8988T (cell line): ENCODE measurements at regions not wholly inside any gene's neighbourhood (a gene's known extent, or its start where the extent isn't known, plus 50 kb on each side); places are given as distances from the start of the nearest gene placed in this dataset.

Experiments
- DNase-seq: peaks from one replicate; pipeline ENCODE4 v3.0.0; 2011

DNA sequence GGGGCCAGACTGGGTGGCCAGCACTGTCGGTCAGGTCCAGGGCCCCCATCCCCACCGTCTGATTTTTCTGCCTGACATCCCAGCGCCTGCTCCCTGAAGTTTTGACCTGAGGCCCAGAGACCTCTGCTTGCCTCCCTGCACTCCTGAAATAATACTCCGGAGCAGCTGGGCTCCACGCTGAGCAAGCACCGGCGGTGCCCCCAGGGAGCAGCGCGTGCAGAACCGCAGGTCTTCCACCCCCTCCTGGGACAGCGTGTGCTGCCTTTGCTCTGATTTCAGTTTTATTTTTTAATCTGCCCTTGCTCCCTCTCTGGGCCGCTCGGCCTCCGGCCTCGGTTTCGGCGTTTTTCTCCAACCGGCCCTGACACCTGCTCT, 132.4 kb upstream of the GSE1 start:
- DNase-seq, result no peak

DNA sequence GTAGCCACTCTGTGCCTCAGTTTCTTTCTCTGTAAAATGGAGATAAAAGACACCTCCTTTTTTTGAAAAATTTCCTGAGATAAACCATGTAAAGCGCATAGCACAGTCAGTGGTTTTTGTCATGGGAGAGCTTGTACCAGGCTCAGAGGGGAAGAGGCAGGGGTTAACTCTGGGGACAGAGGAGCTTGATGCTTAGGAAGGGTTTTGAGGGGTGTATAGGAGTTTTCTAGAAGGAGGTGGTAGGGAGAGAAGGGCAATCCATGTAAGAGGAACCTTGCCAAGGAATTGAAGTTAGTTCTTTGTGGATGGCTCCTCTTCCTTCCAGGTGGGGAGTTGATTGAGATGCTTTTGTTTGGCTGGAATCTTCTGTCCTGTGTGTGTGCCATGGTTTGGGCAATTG, 131.9 kb upstream of the GSE1 start:
- no peak for DNase-seq

DNA sequence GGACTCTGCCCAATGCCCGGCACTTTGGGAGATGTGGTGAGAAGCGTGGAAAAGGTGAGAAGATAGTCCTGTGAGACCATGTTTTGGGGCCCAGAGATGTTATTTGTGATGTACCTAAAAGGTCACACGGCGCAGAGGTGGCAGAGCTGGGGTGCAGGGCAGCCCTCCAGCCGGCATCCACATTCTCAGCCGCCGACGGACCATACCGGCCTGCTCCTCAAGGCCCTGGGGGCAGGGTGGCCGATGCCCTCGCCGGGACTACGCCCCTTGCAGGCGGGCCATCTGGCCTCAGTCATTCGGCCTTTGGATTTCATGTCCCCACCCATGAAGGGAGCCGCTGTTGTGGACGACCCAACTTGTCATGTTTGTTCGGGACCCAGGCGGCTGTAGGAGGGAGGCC, 131.4 kb upstream of the GSE1 start:
- DNase-seq, result no peak

DNA sequence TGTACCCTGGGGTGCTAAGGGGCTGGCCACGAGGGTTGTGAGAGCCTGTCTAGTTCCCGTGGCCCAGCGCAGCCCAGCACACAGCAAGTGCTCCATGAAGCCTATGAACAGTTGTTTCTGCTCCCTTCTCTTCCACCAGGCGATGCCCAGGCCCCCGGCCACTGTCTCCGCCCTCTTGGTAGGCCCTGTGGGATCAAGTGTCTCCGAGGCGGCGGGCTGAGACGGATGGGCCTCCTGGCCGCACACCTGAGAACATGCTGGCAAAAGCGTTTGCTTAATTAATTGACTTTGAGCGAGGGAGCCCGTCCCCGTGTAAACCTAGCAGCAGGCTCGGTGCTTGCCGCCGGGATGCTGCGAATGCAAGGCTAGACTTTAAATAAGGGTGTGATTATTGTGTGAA, 129.7 kb upstream of the GSE1 start:
- DNase-seq, result no peak

DNA sequence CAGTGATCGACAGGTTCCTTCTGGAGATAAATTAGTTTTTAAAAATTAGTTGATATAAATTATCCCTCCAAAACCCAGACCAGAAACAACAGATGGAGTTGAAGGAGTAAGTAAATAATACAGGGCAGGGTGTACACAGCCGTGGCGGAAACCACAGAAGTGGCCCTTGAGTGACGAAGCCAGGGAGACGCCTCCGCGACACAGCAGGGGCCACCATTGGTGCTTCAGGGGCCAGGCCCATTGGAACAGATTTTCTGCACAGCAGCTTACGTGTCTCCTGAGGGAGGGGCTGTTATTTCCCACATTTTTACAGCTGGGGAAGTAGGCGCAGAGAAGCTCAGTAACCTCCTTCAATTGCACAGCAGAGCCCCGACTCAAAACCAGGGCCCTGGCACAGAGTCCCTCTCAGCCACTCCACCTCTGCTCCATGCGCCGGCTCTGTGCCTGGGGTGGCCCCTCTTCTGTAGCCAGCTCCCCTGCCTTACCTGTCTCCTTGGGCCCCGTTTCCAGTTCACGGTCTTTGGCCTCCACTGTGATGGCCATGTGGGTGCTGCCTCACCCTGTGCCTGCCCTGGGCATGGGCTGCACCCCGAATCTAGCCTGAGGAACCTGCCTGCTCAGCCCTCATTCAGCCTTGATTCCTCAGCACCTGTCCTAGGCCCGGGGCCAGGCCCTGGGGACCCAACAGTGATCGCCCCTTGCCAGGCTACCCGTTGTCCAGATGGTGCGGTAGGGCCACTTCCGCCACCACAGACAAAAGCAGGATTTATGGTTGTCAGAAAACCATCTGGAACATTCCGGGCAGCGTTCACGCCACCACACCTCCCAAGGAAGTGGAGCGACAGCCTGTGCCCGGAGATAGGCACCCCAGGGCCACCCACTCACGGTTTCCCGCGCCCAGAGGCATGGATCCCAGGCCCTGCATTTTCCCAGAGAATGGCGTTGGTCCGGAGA, 128.5 kb upstream of the GSE1 start:
- no peak for DNase-seq

DNA sequence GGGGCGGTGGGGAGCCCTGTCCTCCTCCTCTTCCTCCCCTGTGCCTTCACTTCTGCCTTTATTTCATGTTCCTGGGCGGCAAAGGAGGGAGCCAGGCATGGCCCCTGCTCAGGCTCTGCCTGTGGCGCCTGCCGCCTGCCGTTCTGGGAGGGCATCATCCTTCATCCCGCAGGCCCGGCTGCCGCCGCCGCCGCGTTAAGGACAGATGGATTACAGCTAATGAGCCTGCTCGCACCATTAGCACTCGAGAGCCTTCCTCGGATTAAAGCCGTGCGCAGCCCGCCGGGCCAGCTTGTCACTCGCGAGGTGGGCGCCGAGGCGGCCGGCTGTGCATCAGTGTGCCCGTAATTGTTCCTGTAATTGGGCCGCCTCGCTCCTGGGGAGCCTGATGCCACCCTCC, 127.7 kb upstream of the GSE1 start:
- no peak for DNase-seq

DNA sequence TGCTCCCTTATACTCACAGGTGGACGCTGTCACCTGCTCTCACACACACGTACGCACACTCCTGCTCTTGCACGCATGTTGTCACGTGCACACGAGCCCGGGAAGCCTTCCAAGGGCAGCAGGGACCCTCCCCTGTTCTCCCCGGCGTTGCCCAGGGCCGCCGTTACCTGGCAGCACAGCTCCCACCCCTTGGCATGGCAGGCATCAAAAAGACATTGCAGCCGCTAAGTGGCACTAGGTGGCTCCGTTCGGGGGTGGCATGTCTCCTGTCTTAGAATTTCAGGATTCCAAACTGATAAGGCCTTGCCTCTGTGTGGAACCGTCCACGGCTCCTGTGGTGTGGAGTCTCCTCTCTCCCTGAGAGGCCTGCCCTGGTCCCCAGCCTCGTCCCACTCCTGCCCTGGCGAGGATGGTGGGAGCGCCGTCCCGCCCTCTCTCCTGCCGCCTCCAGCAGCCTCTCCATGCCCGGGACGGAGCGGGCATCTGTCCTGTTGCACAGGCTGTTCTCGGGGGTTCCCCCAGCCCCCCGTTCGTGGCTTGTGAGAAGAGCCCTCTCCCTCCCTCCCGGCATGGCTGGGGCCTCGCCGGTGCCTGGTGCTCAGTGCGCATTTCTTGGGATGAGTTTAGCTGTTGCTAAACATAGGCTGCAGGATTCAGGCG, 126.7 kb upstream of the GSE1 start:
- DNase-seq, result no peak

DNA sequence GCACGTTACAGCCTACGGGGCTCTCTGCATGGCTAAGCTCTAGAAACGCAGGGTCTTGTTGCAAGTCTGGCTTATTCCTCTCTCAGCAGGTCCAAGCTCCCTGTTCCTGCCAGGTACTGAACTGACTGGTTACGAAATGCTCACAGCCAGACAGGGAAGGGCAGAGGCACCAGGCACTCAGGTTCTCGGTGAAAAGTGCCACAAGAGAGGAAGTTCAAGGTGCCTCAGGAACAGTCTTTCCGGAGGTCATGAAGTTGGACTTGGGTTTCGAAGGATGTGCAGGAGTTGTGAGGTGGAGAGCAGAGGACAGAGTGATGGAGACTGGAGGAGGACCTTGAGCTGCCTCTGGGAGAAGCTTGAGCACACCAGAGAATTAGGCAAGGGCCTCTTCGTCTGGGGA, 124.7 kb upstream of the GSE1 start:
- no peak for DNase-seq

DNA sequence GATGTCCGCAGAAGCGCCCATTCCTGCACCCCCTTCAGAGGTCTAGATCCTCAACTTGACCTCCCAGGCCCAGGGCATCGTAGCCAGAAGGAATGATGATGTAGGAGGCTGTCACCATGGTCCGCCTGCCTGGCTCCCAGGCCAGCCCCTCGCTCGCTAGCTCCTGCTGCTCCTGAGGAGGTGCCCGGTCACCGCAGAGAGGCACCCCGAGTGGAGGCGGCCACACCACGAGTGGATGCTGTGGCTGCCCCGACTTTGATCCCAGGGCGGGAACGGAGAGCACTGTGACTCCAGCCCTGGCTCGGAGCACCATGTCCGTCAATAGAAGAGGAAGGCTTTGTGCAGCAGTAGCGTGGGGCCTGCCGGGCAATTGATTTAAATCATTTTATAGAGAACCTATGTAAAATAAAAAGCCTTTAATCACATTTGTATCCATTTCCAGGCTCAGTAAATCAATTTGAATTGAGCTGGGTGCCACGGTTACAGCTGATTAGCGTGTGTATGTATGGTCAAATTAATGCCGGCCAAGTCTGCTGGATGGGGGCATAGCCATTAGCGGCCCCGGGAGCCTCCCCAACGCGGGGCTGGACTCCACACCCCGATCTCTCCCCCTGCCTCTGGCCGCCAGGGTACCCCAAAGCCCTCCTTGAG, 122.6 kb upstream of the GSE1 start:
- DNase-seq, result no peak

DNA sequence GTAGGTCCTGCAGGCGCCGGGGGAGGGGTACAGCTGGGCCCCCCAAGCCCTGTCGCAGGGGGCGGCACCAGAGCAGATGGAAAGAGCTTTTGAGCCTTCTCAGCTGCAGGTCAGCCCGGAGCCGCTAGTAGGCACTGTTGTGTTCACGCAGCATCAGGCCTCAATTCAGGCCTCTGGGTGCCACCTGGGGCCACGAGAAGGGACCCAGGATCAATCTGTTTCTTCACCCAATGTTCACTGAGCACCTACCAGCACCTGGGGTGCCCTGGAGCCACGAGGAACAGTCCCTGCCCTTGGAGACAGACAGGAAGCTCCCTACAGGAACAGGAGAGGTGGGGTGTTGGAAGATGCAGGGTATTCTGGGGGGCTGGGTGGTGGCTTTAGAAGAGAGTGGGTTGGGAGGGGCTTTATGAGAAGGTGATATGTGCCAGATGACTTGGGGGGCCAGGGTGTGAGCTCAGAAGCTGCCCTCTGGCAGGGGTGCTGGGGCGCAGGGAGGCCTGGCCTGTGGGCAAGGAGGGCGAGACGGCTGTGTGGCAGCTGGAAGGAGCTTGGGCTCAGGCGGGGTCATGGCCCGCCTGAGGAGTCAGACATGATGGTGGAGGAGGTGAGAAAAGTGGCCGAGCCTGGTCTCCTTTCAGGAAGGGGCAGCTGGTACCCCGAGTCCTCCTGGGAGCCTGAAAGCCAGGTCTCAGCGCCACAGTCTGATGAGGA, 121.9 kb upstream of the GSE1 start:
- peak; percentile 88 for DNase-seq

DNA sequence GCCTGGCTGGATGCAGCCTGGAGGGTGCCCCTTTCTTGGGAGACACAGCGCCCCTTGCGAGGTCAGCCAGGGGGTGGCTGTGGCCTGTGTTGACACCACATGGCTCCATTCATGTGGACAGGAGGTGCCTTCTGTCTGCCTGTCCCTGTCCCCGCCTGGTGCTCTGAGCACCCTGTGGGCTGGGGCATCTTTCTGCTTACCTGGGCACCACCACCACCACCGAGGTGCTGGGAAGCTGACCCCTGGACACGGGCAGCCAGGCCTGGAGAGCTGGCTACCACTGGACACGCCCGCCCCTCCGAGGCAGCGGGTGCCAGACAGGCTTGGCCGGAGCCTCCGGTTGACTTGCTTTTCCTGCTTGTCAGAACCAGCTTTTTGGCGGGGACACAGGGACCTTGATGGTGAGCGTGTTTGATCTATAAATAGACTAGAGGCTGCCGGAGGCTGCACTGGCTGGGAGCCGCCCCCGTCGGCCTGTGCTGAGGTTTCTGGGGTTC, 121.3 kb upstream of the GSE1 start:
- no peak for DNase-seq

DNA sequence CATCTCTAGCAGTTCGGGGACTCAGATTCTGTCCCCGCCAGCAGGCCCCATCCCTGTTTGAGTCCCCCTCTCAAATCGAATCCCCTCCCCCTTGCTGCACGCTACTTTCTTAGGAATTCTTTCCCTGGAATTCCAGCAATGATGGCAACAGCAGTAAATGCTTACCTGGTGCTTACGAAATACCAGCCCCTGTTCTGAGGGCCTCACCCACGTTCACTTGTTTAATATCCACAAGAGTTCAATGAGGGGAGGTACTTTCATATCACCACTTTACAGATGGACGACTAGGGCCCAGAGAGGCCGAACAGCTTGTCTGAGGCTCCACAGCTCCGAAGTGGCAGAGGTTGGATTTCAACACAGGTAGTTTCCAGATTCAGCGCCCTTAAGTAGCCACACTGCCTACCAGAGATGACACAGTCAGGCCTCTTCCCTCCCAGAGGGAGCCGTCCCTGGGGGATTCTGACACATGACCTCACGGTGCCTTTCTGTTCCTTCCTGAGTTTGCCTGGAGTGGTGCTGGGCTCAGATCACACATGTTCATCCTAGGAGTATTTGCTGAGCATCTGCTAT, 120.7 kb upstream of the GSE1 start:
- DNase-seq, result no peak

DNA sequence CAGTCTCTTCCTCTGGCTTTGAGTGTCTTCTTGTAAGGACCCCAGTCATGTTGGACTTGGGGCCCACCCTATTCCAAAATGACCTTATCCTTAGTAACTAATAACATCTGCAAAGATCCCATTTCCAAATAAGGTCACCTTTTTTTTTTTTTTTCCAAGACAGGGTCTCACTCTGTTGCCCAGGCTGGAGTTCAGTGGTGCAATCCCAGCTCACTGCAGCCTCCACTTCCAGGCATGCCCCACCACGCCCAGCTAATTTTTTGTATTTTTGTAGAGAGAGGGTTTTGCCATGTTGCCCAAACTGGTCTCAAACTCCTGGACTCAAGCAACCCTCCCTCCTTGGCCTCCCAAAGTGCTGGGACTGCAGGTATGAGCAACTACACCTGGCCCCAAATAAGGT, 118.8 kb upstream of the GSE1 start:
- no peak for DNase-seq

DNA sequence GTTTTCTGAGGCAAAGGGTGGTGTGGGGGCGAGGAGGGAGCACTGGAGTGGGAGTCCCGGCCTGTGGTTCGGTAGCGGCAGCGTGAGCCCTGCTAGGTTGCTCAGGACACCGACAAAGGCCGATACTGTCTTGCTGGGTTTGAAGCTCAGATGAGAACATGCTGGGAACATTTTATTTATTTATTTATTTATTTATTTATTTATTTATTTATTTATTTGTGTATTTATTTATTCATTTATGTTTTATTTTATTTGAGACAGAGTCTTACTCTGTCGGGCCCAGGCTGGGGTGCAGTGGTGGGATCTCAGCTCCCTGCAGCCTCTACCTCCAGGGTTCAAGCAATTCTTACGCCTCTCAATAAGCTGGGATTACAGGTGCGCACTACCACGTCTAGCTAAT, 117.9 kb upstream of the GSE1 start:
- no peak for DNase-seq

DNA sequence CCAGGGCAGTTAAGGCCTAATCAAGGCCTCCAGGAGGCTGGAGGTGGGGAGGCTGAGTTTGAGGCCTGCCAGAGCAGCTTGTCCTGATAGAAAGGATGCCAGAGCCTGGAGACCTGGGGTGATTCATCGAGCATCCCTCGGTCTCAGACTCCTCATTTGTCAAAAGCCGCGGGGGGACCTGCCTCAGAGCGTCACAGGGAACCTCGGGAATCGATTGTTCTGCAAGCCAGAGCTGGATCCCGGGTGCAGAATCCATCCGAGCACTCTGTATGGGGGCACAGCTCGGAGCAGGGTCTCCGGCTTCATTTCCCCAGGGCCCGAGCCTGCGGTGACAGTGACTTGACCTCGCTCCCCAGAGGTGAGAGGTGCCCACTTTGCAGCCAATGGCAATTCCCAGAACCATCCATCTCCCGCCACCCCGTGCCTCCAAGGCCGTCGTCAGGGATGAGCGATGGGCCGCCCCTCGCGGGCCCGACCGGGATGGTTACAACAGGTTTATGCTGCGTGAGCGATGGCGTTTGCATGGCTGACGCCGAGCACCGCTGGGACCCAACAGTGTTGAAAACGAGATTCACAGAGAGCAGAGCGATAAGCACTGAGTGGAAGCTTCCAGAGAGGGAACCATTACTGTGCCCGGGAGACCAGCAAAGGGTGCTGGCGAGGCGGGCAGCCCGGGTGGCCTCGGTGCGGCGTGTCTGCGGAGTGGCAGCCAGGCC, 117.1 kb upstream of the GSE1 start:
- no peak for DNase-seq

DNA sequence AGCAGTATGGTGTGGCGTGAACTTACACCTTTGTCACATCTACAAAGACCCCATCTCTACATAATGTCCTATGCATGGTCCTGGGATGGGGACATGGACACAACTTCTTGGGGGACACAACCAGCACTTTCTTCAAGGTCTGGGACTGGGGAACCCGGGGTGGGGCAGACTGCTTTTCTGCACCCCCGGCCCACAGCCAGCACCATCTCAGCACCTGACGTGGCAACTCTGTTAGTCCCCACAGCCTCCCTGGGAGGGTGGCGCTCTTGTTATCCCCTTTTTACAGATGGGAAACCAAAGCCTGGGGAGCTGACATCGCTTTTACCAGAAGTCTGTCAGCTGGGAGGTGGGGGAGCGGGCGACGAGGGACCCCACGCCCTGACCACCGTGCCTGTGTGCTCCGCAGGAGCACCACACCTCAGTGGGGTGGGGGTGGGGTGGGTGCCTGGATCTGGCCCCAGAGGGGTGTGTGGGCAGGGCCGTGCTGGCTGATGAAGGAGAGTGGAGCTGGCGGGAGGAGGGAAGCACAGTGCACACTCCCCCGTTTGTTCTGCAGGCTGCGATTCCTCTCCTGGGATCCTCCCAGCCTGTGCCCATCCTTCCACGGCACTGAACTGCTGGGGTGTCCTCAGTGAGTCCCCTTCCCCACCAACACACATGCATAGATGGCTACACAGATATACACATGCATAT, 115.4 kb upstream of the GSE1 start:
- no peak for DNase-seq

DNA sequence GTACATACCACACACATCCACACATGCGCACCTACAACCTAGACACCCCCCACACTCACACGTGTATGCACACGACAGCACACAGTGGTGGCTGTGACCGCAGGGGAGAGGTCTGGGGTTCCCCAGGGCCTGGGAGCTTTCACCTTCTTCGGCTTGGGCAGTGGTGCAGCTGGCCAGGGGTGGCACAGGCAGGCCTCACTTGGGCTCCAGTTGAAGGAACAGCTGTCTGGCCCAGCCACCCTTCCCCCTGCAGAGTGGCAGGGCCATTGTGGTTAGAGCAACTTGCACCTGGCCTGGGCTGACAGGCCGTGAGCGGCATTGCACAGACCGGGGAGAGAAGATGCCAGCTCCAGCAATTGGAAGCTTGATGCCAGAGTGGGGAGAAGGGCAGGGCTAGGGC, 114.5 kb upstream of the GSE1 start:
- DNase-seq, result no peak

DNA sequence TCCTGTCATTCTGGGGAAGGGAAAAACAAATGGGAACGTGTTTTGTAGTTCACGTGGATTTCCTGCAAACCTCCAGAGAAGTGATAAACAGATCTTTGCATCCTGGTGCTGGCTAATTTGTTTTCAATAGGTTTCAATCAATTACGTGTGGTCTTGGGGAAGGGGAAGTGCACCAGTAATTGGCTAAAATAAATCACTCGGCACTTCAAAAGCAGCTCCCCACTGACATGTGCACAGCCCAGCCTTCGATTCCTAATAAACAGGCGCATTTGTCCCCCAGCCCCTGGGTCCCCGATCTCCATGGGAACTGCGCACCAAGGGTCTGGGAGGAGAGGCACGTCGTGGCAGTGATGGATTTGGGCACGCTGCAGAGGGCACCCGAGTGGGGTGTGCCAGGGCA, 112.9 kb upstream of the GSE1 start:
- no peak for DNase-seq

DNA sequence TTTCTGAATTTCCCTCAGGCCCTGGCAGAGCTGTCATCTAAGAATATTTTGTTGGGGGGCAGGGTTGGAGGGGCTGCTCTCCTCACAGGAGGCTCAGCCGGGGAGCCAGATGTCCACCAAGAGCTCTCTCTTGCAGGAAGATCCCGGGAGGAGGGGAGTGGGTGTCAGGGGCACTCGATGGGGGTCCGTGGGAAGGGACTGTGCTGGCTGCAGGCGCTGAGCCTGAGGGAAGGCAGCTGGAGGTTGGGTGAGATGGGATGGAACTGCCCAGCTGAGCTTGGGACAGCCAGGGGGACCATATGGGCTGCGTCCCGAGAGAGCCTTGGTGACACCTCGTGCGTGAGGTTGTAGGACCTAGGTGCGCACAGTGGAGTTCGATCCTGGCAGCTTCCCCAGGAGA, 111.2 kb upstream of the GSE1 start:
- DNase-seq, result no peak

DNA sequence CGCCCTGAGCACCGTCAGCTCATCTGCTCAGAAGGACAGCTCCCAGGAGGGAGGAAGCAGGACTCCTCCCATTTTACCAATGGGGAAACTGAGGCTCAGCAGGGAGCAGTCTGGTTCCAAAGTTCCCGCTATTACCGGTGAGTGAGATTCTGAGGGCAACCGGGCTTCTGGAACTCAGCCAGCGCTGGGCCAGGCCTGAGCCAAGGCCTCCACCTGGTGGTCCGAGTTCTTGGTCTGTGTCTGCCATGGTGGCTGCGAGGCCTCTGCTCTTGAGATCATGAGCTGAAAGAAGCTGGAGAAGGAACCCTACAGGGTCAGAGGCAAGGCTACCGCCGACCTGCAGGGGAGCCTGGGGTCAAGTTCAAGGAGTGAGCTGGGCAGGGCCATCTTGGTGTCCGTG, 110.8 kb upstream of the GSE1 start:
- no peak for DNase-seq

DNA sequence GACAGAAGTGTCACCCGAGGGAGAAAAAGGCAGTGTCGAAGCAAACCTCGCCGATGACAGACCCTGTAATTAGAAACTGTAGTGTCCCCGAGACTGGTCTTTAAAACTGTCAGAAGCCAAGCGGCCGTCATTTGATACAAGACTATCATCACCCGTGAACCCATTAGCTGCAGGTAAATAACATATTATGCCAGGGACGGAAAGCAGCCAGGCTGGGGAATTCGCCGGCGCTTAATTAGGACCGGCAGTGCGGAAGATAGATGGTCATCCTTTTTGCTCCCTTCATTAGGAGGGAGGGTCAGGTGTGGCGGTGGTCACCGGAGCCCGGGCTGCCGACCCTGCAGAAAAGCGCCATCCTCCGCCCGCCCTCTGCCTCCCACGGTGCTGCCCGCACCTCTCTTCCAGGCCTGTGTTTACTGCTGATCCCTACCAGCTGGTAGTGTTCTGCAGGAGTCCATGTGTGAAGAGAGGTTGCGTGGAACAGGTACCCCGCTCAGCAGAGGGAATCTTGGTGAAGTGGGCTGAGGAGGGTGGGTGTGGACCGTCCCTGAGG, 109.4 kb upstream of the GSE1 start:
- no peak for DNase-seq
